HEK293T (cell line): ENCODE measurements at regions not wholly inside any gene's neighbourhood (a gene's known extent, or its start where the extent isn't known, plus 50 kb on each side); places are given as distances from the start of the nearest gene placed in this dataset.

Source experiments
- ARNT ChIP-seq: fragments of 450-650 bp; IDR thresholded peaks from 2 replicates; pipeline ENCODE4 v1.6.1; 2017; ENCODE audit warnings: mild to moderate bottlenecking
- BHLHE40 ChIP-seq: fragments of 450-650 bp; IDR thresholded peaks from 2 replicates; pipeline ENCODE4 v1.6.1; 2016; ENCODE audit warnings: mild to moderate bottlenecking, moderate library complexity, borderline replicate concordance
- CTBP1 ChIP-seq: fragments of 450-650 bp; IDR thresholded peaks from 2 replicates; pipeline ENCODE4 v1.6.1; 2016; ENCODE audit warnings: borderline replicate concordance
- FOXA1 ChIP-seq: fragments of 450-650 bp; IDR thresholded peaks from 2 replicates; pipeline ENCODE4 v1.6.1; 2016; ENCODE audit warnings: mild to moderate bottlenecking
- FOXK2 ChIP-seq: fragments of 450-650 bp; IDR thresholded peaks from 2 replicates; pipeline ENCODE4 v1.6.1; 2016; ENCODE audit warnings: mild to moderate bottlenecking
- FOXM1 ChIP-seq: fragments of 450-650 bp; IDR thresholded peaks from 2 replicates; pipeline ENCODE4 v1.6.1; 2017; ENCODE audit warnings: mild to moderate bottlenecking, borderline replicate concordance
- HDGF ChIP-seq: fragments of 450-650 bp; IDR thresholded peaks from 2 replicates; pipeline ENCODE4 v1.6.1; 2017; ENCODE audit warnings: antibody characterized with exemption, borderline replicate concordance
- L3MBTL2 ChIP-seq: fragments of 450-650 bp; conservative IDR thresholded peaks from 2 replicates; pipeline ENCODE4 v1.6.1; 2016; ENCODE audit warnings: mild to moderate bottlenecking
- NFRKB ChIP-seq: fragments of 450-650 bp; IDR thresholded peaks from 2 replicates; pipeline ENCODE4 v1.6.1; 2016; ENCODE audit warnings: mild to moderate bottlenecking, moderate library complexity
- SP1 ChIP-seq: fragments of 450-650 bp; IDR thresholded peaks from 2 replicates; pipeline ENCODE4 v1.6.1; 2017
- SUZ12 ChIP-seq: fragments of 450-650 bp; IDR thresholded peaks from 2 replicates; pipeline ENCODE4 v1.6.1; 2016; ENCODE audit warnings: mild to moderate bottlenecking
- TARDBP ChIP-seq: fragments of 450-650 bp; IDR thresholded peaks from 2 replicates; pipeline ENCODE4 v1.6.1; 2016
- ZNF384 ChIP-seq: fragments of 450-650 bp; IDR thresholded peaks from 2 replicates; pipeline ENCODE4 v1.6.1; 2016
- TF ChIP-seq, protein P1 (sequence below): fragments of 450-650 bp; IDR thresholded peaks from 2 replicates; pipeline ENCODE4 v1.6.1; 2016

DNA sequence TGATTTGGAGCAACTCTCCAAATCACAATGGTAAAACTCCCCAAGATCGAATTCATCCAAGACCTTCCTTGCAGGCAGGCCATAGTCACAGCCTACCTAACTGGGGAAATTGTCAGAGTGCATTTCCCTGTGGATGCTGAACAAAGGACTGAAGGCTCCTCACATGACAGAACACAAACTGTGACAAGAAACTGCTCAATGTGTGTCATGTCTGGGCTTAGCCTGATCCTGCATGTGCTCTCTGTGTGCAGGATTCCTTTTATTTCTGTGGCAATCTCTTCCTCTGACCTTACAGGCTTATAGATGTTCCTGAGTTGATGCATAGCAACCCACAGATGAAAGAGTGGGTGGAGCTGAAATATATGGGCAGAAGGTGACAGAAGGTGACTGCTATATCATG is 465.8 kb downstream of the ICE1 start:
- TF ChIP-seq, protein P1, sequence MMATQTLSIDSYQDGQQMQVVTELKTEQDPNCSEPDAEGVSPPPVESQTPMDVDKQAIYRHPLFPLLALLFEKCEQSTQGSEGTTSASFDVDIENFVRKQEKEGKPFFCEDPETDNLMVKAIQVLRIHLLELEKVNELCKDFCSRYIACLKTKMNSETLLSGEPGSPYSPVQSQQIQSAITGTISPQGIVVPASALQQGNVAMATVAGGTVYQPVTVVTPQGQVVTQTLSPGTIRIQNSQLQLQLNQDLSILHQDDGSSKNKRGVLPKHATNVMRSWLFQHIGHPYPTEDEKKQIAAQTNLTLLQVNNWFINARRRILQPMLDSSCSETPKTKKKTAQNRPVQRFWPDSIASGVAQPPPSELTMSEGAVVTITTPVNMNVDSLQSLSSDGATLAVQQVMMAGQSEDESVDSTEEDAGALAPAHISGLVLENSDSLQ, result no peak
- TF ChIP-seq FOXA1 (no peak), BHLHE40 (no peak), SUZ12 (no peak), FOXK2 (no peak), FOXM1 (no peak), ARNT (no peak), SP1 (no peak), ZNF384 (no peak), HDGF (no peak), TARDBP (no peak), NFRKB (no peak), L3MBTL2 (no peak), CTBP1 (no peak)
